GM21529 (cell line): ENCODE measurements at regions not wholly inside any gene's neighbourhood (a gene's known extent, or its start where the extent isn't known, plus 50 kb on each side); places are given as distances from the start of the nearest gene placed in this dataset.
A peak's percentile ranks its signal among the peaks of the same experiment; 100 is the strongest.
"Not testable (repeated sequence)": the region's sequence is repeated elsewhere in the genome, so short reads cannot be mapped to it uniquely, and the experiment has no call there.

Experiments used
- ATAC-seq: cut with Tn5 transposase; IDR thresholded peaks from one replicate; pipeline ENCODE4 v1.9.1; 2021; ENCODE audit not compliant: unreplicated experiment

GRCh38 chr9:81811688-81812087 lies 116.5 kb upstream of the SPATA31D4 start:
- not testable (repeated sequence) for ATAC-seq

- no peak for ATAC-seq
Observed at GRCh38 chr9:81814401-81814793, 113.8 kb upstream of the SPATA31D4 start.

- ATAC-seq: peak; percentile 70
Observed at GRCh38 chr9:81814794-81815464, 113.3 kb upstream of the SPATA31D4 start.

GRCh38 chr9:81815781-81816180 lies 112.4 kb upstream of the SPATA31D4 start:
- ATAC-seq: no peak

GRCh38 chr9:81819155-81819554 lies 109.1 kb upstream of the SPATA31D4 start:
- no peak for ATAC-seq

GRCh38 chr9:81819859-81820546 lies 108.2 kb upstream of the SPATA31D4 start:
- no peak for ATAC-seq

- ATAC-seq: no peak
Observed at GRCh38 chr9:81822301-81822865, 105.8 kb upstream of the SPATA31D4 start.

- no peak for ATAC-seq
Observed at GRCh38 chr9:81822967-81823366, 105.3 kb upstream of the SPATA31D4 start.

GRCh38 chr9:81823672-81824554 lies 104.3 kb upstream of the SPATA31D4 start:
- no peak for ATAC-seq

- ATAC-seq: no peak
Observed at GRCh38 chr9:81824802-81825730, 103.2 kb upstream of the SPATA31D4 start.

- ATAC-seq: no peak
Observed at GRCh38 chr9:81825846-81826516, 102.2 kb upstream of the SPATA31D4 start.

GRCh38 chr9:81826517-81826906 lies 101.7 kb upstream of the SPATA31D4 start:
- no peak for ATAC-seq

GRCh38 chr9:81827616-81828296 lies 100.5 kb upstream of the SPATA31D4 start:
- ATAC-seq: peak; percentile 84

- no peak for ATAC-seq
Observed at GRCh38 chr9:81829195-81829882, 98.9 kb upstream of the SPATA31D4 start.

GRCh38 chr9:81830431-81830830 lies 97.8 kb upstream of the SPATA31D4 start:
- ATAC-seq: not testable (repeated sequence)

- ATAC-seq: no peak
Observed at GRCh38 chr9:81832571-81833285, 95.5 kb upstream of the SPATA31D4 start.

GRCh38 chr9:81833563-81834345 lies 94.5 kb upstream of the SPATA31D4 start:
- ATAC-seq: no peak
